HG02884 (cell line): ENCODE measurements at regions not wholly inside any gene's neighbourhood (a gene's known extent, or its start where the extent isn't known, plus 50 kb on each side); places are given as distances from the start of the nearest gene placed in this dataset.
A peak's percentile ranks its signal among the peaks of the same experiment; 100 is the strongest.

Source experiments
- ATAC-seq: cut with Tn5 transposase; IDR thresholded peaks from one replicate; pipeline ENCODE4 v1.9.1; 2021; ENCODE audit warnings: mild to moderate bottlenecking, moderate library complexity; ENCODE audit not compliant: unreplicated experiment

GRCh38 chr5:121299153-121299552 is 552.5 kb upstream of the FTMT start:
- no peak for ATAC-seq

GRCh38 chr5:121304838-121305237 is 546.8 kb upstream of the FTMT start:
- no peak for ATAC-seq

GRCh38 chr5:121313886-121314285 is 537.8 kb upstream of the FTMT start:
- no peak for ATAC-seq

GRCh38 chr5:121315786-121316185 is 535.9 kb upstream of the FTMT start:
- no peak for ATAC-seq

- ATAC-seq = no peak
Measured at GRCh38 chr5:121319292-121319691, 532.4 kb upstream of the FTMT start.

DNA sequence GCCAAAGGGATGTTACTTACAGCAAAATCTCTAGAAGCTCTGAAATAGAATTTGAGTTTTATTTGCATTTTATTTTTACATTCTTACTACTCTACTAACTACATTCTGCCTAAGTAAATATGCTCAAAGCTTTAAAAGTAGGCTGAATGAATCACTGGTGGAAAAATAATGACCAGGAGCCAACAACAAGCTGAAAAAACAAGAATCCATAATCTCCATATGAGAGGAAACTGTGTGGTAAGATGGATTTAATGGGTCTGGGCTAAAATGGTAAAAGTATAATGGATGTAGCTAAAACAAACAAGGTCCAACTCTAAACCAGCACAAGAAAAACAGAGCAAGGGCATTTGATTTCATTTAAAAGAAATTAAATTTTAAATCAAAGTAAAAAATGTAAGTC is 525.8 kb upstream of the FTMT start:
- no peak for ATAC-seq

DNA sequence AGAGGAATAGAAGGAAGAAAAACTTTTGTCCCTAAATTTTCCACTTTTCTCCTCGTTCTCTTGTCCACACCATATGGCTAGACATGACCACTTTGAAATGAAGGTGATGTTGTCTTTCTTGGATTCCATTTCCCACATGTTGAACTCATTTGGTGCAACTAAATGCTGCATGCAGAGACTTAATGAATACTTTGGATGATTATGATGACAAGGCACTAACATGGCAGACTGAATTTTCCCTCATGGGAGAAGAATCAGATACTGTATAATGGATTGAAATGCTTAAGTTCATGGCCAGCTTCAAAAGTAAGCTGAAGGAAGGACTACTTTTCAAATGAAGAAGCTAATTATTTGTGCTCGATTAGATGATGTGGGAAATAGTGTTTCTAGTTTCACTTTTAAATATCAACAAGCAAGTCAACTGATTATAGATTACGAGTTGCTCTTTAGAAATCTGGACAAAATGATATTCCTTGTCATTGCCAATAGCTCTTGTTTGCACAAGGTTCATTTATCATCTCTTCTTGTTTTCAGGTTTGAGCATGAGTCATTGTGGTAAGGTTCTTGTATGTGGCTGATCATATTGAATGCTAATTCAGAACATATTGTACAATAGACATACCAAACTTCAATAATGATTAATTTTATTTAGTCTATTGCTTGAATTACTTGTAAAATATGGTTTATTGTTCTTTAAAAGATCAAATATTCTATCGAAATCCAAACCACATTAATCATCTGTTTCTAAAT is 501.3 kb upstream of the FTMT start:
- no peak for ATAC-seq

GRCh38 chr5:121366515-121366914 is 485.2 kb upstream of the FTMT start:
- no peak for ATAC-seq

GRCh38 chr5:121373371-121373770 is 478.3 kb upstream of the FTMT start:
- no peak for ATAC-seq

DNA sequence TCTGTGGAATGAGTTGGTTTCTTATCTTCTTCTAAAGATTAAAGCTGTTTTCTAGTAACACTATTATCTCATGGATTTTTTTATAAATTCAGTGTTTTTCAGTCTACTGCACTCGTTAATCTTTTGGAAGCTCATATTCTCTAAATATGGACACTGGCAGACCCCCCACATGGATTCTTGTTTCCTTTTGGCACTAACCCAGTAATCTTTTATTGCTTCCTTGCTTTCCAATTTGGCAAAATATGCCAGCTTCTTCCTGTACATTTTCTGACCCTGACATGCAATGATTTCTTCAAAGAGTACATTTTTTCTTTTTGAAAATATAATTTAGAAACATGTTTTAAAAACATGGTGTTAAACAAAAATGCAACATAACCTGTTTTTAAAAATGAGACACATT is 474.2 kb upstream of the FTMT start:
- no peak for ATAC-seq

DNA sequence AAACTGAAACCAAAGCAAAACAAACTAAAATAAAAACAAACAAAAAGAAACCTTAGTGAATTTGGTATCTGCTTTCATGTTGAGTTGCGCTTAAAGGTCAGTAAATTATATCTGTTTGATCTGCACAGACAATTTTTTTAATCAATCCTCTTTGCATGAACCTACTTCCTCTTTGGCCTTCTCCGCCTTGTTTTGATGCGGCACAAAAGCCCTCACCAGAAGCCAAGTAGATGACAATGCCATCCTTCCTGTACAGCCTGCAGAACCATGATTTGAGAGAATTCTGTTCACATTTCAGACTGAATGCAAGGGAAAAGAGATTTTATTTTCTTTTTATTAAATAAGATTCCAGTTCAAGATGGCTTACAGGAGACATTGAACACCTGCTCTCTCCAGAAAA is 473.6 kb upstream of the FTMT start:
- ATAC-seq = no peak

- no peak for ATAC-seq
Measured at GRCh38 chr5:121378559-121379359, 472.9 kb upstream of the FTMT start.

- no peak for ATAC-seq
Measured at GRCh38 chr5:121380066-121380465, 471.6 kb upstream of the FTMT start.

- no peak for ATAC-seq
Measured at GRCh38 chr5:121384359-121384758, 467.3 kb upstream of the FTMT start.

DNA sequence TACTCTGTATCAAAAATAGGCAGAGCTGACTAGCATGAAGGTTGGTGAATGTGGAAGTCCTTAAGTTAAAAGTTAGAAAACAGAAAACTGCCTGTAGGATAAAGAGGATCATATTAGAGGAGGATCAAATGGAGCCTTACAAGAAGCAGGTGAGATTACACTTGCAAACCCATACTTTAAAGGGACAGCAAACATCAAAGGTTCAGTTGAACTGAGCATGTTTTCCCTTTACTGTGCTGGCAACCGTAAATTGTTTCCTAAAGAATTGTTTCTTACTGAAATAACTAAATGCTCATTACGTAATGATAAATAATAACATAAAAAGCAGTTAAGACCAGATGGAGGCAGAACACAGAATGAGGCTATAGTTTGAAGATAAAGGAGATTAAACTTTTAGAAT is 465.3 kb upstream of the FTMT start:
- ATAC-seq = no peak

- no peak for ATAC-seq
Measured at GRCh38 chr5:121396716-121397115, 455.0 kb upstream of the FTMT start.

DNA sequence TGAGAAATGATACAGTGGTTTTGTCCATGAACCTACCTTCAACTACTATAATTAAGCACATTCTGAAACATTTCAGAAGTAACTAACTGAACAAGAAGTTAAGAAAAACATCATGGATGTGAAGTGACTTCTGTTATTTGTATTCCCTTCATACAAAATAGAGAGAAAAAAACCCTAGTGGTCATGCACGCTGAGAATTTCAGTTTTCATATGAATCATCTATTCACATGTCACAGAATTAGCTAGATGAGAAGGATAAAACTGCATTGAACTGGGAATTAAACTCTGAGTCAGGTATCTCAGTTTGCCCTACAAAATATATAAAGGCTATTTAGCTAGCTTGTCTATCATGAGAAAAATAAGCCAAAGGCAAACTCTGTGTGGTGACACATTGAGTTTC is 451.8 kb upstream of the FTMT start:
- peak; percentile 95 for ATAC-seq

DNA sequence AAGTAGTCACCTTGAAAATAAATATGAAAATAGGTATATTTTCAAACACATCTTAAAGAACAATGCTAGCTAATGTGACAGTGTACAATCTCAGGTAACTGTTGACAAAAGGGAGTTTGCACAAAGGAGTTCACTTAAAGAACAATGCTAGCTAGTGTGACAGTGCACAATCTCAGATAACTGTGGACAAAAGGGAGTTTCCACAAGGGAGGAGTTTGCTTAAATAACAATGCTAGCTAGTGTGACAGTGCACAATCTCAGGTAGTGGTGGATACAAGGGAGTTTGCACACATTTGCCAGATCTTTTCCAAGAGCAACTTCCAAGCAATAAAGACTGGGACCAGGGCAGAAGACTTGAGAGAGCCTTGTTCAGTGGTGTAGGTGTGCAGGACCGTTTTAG is 442.9 kb upstream of the FTMT start:
- ATAC-seq = peak; percentile 99

DNA sequence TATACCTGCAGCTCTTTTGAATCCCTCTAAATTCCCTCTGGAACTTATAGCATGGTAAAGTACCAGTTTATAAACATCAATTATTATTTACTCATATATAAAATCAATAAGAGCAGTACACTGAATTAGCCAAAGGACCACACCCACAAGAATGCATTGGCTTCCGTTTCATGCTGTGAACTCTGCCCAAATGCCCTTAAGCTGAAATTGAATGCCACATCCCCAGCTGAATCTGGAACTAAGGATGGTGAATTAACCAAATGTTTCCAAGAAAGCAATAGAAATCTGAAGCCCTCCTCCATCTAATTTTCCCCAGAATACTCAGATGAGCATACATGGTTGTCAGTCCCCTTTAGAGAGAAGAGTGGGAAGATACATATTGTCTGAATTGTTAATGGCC is 436.4 kb upstream of the FTMT start:
- no peak for ATAC-seq

DNA sequence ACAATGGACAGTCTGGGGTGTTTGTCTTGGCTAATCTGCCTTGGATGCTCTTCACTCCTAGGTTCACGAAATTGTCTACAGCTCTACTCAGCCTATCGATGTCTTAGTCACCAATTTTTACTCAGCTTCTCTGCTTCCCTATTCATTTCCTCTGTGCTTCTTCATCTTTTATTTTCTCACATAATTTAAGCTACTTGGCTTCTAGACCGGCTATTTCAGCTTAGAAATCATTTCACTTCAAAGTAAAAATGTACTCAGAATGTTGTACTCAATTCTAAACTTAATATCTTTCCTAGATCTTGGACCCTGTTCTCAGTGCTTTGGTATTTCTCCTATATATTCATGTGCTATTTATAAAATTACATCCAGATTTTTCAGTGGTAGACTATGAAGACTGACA is 430.0 kb upstream of the FTMT start:
- no peak for ATAC-seq

DNA sequence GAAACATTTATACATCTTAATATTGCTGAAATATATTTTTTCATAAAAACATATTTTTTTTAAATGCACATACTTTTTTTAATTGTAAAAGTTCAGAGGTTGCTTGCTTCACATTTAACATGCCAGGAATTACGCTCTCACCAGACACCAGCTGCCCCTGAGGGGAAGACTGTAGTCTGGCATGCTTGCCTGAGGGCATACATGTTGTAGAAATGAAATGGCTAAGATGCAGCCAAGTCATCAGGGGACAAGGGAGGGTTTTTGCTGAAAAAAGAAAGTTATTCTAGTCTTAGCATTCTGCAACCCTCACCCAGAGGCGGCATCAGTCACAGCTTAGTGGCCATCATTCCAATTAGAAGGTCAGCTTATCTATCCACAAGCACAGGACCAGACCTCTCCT is 426.7 kb upstream of the FTMT start:
- ATAC-seq = no peak

- ATAC-seq = no peak
Measured at GRCh38 chr5:121426153-121426552, 425.5 kb upstream of the FTMT start.
